KMS-11 (cell line): ENCODE measurements at regions not wholly inside any gene's neighbourhood (a gene's known extent, or its start where the extent isn't known, plus 50 kb on each side); places are given as distances from the start of the nearest gene placed in this dataset.

Experiments used
- H2AFZ ChIP-seq: fragments of 200-600 bp; sonication (generic); 2 replicates; pipeline ENCODE4 v1.6.1; 2016; ENCODE audit warnings: antibody characterized with exemption, mixed run types, low read depth
- H3K27ac ChIP-seq: fragments of 200-600 bp; sonication (generic); 2 replicates; pipeline ENCODE4 v1.6.1; 2016; ENCODE audit warnings: mild to moderate bottlenecking, mixed run types
- H3K27me3 ChIP-seq: fragments of 200-600 bp; sonication (generic); 2 replicates; pipeline ENCODE4 v1.6.1; 2017; ENCODE audit warnings: mild to moderate bottlenecking, low read depth, mixed run types, moderate library complexity; ENCODE audit not compliant: insufficient read depth
- H3K36me3 ChIP-seq: fragments of 200-600 bp; sonication (generic); 2 replicates; pipeline ENCODE4 v1.6.1; 2017; ENCODE audit warnings: mild to moderate bottlenecking, mixed run types; ENCODE audit not compliant: insufficient read depth
- H3K4me1 ChIP-seq: fragments of 200-600 bp; sonication (generic); 2 replicates; pipeline ENCODE4 v1.6.1; 2016; ENCODE audit warnings: mild to moderate bottlenecking, low read depth, mixed run types; ENCODE audit not compliant: poor library complexity, severe bottlenecking
- H3K4me2 ChIP-seq: fragments of 200-600 bp; sonication (generic); 2 replicates; pipeline ENCODE4 v1.7.0; 2016; ENCODE audit warnings: mild to moderate bottlenecking, mixed run types
- H3K4me3 ChIP-seq: fragments of 200-600 bp; sonication (generic); IDR thresholded peaks from 2 replicates; pipeline ENCODE4 v1.6.1; 2017; ENCODE audit warnings: low read depth, low read length, mixed read lengths; ENCODE audit not compliant: insufficient read depth
- H3K79me2 ChIP-seq: fragments of 200-600 bp; sonication (generic); 2 replicates; pipeline ENCODE4 v1.6.1; 2016; ENCODE audit warnings: low read depth, mixed run types; ENCODE audit not compliant: insufficient read depth
- H3K9ac ChIP-seq: fragments of 200-600 bp; sonication (generic); 2 replicates; pipeline ENCODE4 v1.6.1; 2016; ENCODE audit warnings: mild to moderate bottlenecking, mixed run types
- H4K20me1 ChIP-seq: fragments of 200-600 bp; sonication (generic); 2 replicates; pipeline ENCODE4 v1.6.1; 2016; ENCODE audit warnings: mild to moderate bottlenecking, mixed run types; ENCODE audit not compliant: insufficient read depth
- CTCF ChIP-seq: fragments of 200-600 bp; sonication (generic); conservative IDR thresholded peaks from 2 replicates; pipeline ENCODE4 v1.6.1; 2017; ENCODE audit warnings: low read depth, mild to moderate bottlenecking, antibody characterized with exemption, low read length, moderate library complexity, mixed read lengths

- no peak for TF ChIP-seq CTCF
- Histone ChIP-seq H4K20me1 (no peaks in the 10 kb centered on the region), H3K4me1 (no peaks in the 10 kb centered on the region)
These were observed 317.2 kb downstream of the C16orf95 start for GRCh38 chr16:87000001-87000400.

GRCh38 chr16:87002717-87003413, 314.3 kb downstream of the C16orf95 start:
- H3K36me3 ChIP-seq, result no peaks in the 10 kb centered on the region
- TF ChIP-seq CTCF, result no peak
- H3K27ac ChIP-seq, result no peak overlapping the region
- H2AFZ ChIP-seq, result no peak overlapping the region
- H3K4me2 ChIP-seq, result no peak overlapping the region
- no peaks in the 10 kb centered on the region for H3K4me1 ChIP-seq
- H3K9ac ChIP-seq, result no peak overlapping the region
- H3K4me3 ChIP-seq, result no peak overlapping the region
- H3K79me2 ChIP-seq, result no peaks in the 10 kb centered on the region
- no peaks in the 10 kb centered on the region for H4K20me1 ChIP-seq
- 0 out of 2 replicates have a peak, but pooled peaks cover 3% of the 10 kb centered on the region for H3K27me3 ChIP-seq

More at GRCh38 chr16:87000001-87000400, 317.2 kb downstream of the C16orf95 start:
- H2AFZ ChIP-seq, result no peak overlapping the region
- no peak overlapping the region for H3K4me3 ChIP-seq
- no peak overlapping the region for H3K4me2 ChIP-seq
- H3K27ac ChIP-seq, result no peak overlapping the region
- H3K79me2 ChIP-seq, result no peaks in the 10 kb centered on the region
- peaks cover 12% of the 10 kb centered on the region; the same call in 1 of the 2 replicates for H3K27me3 ChIP-seq
- H3K9ac ChIP-seq, result no peak overlapping the region
- no peaks in the 10 kb centered on the region for H3K36me3 ChIP-seq

- Histone ChIP-seq H3K9ac (no peak overlapping the region), H2AFZ (no peak overlapping the region), H3K4me2 (no peak overlapping the region), H3K4me3 (no peak overlapping the region), H3K4me1 (no peaks in the 10 kb centered on the region), H3K79me2 (no peaks in the 10 kb centered on the region), H3K36me3 (no peaks in the 10 kb centered on the region), H4K20me1 (no peaks in the 10 kb centered on the region), H3K27ac (no peak overlapping the region), H3K27me3 (0 out of 2 replicates have a peak, but pooled peaks cover 2% of the 10 kb centered on the region)
- no peak for TF ChIP-seq CTCF
These were observed 313.8 kb downstream of the C16orf95 start for GRCh38 chr16:87003414-87003755.

GRCh38 chr16:87006021-87006420, 311.2 kb downstream of the C16orf95 start:
- no peak for TF ChIP-seq CTCF
- Histone ChIP-seq H3K27ac (no peak overlapping the region), H3K27me3 (no peaks in the 10 kb centered on the region), H3K79me2 (no peaks in the 10 kb centered on the region), H3K9ac (no peak overlapping the region), H4K20me1 (no peaks in the 10 kb centered on the region), H2AFZ (no peak overlapping the region), H3K4me1 (no peaks in the 10 kb centered on the region), H3K4me2 (no peak overlapping the region), H3K36me3 (no peaks in the 10 kb centered on the region), H3K4me3 (no peak overlapping the region)
